Heart left ventricle (tissue), 13 donors: ENCODE measurements at regions not wholly inside any gene's neighbourhood (a gene's known extent, or its start where the extent isn't known, plus 50 kb on each side); places are given as distances from the start of the nearest gene placed in this dataset.

Source experiments
- POLR2A ChIP-seq, 2 donors: fragments of 450-650 bp; IDR thresholded peaks; one replicate each; pipeline ENCODE4 v1.6.1; 2017; ENCODE audit warnings: antibody characterized with exemption in 2 of 2, mild to moderate bottlenecking in 2 of 2, moderate library complexity in 2 of 2
- TF ChIP-seq, protein P1 (sequence below), 12 donors: fragments of 200-600 bp; sonication (generic) in 4 of 12; IDR thresholded peaks; one replicate each; pipeline versions ENCODE4 v1.5.0 to v1.8.0; 2018 to 2022; ENCODE audit warnings: antibody characterized with exemption in 12 of 12, mild to moderate bottlenecking in 5 of 12
- donor health status: ischemic (EF 13 %, LVEDD 7.1; RV severe dilation, severe dysfunction).
- donor health status: DM: no; HTN: yes; CAD: no.
- donor health status: DM: no; HTN: no; CAD: no.
- donor health status: ischemic (EF 25% LVEDD 6.9; RV normal size, moderate dysfunction).
- donor health status: ischemic (EF 25% LVEDD 5.7; RV mildly dilated, moderate dysfunction).
- donor health status: ischemic (EF 35%, LVEDD 5.7; RV mildly dilated, moderate dysfunction).
- donor health status: nonischemic (EF 11% LVEDD 7.7; RV severe dilation, severe dysfunction).
- donor health status: DM: yes; HTN: yes; CAD: no.
- donor health status: PGD.
- donor health status: ischemic (EF 29% LVEDD 5.4; RV normal size, mild dysfunction).
- donor health status: nonischemic (EF 23%, LVEDD 6.1; RV moderate dilation, normal function).

DNA sequence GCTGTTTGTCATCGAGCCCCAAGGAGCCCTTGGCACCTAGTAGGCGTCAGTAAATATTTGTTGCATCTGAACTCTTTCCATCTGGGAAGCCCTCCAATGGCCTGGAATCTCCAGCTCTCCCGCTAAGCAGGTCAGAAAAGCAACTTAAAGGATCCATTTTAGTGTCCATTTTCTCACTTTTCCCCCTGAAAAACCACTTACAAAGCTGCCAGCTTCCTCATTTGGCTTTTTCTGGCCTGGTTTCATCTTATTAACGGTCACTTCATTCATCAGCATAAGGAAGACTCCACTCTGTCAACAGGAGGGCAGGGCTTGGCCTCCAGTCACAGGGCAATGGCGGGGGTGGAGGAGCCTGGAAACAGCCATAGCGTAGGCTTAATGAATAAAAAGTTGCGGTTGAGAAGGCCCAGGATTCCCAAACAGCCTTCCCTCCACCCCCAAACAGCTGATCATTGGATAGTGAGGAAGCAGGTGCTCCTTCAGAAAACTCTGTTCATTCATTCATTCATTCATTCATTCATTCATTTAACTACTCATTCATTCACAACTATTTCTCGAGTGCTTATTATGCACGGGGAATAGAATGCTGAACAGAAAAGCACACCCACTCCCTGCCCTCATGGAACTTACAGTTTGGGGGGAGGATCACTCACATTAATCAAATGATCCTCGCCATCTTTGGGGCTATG lies 104.5 kb upstream of the RCN1 start:
- TF ChIP-seq, protein P1, sequence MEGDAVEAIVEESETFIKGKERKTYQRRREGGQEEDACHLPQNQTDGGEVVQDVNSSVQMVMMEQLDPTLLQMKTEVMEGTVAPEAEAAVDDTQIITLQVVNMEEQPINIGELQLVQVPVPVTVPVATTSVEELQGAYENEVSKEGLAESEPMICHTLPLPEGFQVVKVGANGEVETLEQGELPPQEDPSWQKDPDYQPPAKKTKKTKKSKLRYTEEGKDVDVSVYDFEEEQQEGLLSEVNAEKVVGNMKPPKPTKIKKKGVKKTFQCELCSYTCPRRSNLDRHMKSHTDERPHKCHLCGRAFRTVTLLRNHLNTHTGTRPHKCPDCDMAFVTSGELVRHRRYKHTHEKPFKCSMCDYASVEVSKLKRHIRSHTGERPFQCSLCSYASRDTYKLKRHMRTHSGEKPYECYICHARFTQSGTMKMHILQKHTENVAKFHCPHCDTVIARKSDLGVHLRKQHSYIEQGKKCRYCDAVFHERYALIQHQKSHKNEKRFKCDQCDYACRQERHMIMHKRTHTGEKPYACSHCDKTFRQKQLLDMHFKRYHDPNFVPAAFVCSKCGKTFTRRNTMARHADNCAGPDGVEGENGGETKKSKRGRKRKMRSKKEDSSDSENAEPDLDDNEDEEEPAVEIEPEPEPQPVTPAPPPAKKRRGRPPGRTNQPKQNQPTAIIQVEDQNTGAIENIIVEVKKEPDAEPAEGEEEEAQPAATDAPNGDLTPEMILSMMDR (IDR thresholded peaks at IDR 0.05), result no peak
- TF ChIP-seq POLR2A (IDR thresholded peaks at IDR 0.05), result no peak
